GM20000 (cell line): ENCODE measurements at regions not wholly inside any gene's neighbourhood (a gene's known extent, or its start where the extent isn't known, plus 50 kb on each side); places are given as distances from the start of the nearest gene placed in this dataset.

ENCODE experiments used
- DNase-seq: peaks from one replicate; pipeline ENCODE4 v3.0.0; 2012; ENCODE audit warnings: low spot score
- TF ChIP-seq, protein P1 (sequence below): IDR thresholded peaks from 2 replicates; pipeline ENCODE4 v1.5.1; 2012; ENCODE audit warnings: mild to moderate bottlenecking, control low read depth; ENCODE audit errors: extremely low read depth, missing control alignments

DNA sequence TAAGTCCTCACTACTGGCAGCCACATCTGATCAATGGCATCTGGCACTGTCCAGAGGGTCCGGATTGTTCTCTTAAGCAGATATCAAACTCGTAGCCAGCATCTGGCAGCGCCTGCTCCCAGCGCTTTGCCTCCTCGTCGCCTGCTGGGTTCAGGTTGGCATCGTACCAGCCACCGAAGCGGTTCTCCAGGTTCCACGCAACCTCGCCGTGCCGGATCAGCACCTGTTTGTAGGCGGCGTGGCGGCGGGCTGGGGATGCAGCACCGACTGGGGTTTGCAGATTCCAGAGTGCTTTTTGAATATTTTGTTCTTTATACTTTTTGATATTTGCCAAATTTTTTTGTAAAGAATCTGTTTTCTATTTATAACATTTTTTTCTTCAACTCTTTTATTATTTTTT lies 111.6 kb downstream of the NR2F2 start:
- DNase-seq, result no peak
- TF ChIP-seq, protein P1, sequence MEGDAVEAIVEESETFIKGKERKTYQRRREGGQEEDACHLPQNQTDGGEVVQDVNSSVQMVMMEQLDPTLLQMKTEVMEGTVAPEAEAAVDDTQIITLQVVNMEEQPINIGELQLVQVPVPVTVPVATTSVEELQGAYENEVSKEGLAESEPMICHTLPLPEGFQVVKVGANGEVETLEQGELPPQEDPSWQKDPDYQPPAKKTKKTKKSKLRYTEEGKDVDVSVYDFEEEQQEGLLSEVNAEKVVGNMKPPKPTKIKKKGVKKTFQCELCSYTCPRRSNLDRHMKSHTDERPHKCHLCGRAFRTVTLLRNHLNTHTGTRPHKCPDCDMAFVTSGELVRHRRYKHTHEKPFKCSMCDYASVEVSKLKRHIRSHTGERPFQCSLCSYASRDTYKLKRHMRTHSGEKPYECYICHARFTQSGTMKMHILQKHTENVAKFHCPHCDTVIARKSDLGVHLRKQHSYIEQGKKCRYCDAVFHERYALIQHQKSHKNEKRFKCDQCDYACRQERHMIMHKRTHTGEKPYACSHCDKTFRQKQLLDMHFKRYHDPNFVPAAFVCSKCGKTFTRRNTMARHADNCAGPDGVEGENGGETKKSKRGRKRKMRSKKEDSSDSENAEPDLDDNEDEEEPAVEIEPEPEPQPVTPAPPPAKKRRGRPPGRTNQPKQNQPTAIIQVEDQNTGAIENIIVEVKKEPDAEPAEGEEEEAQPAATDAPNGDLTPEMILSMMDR, result no peak

DNA sequence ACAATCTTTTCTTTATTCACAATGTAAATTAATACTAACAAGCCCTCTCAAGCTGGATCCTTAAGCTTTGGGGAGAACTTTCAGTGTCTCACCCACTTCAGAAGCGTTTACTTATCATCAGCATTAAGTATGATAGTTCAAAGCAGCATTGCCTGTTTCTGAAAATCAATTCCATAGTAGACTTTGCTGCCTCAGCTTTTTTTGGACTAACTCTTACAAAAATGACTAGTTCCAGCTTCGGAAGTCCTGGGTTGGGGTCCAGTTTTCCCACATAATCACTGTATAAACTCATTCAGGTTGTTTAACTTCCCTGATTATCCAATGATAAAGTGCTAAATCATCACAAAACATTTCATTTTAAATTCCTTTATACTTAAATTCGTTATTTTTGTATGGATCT lies 114.4 kb downstream of the NR2F2 start:
- TF ChIP-seq, protein P1, result no peak
- DNase-seq, result no peak

DNA sequence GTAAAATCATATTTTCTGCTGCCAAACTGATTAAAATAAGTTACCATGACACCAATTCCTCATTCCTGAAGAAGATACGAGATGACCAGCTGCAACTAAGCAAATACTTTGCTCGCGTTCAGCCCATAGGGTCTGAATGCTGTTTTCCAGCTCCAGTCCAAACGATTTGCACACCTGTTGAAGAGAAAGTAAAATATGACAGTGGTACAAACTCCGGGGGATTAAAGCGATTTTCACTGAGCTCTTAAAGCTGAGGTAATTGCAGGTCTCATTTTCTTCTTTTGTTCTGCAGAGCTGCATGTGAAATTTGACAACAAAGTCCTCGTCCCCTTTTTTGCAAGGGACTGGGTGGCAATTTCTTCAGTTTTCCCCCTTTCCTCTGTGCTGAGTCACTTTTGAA lies 118.4 kb downstream of the NR2F2 start:
- TF ChIP-seq, protein P1, result no peak
- DNase-seq, result no peak

DNA sequence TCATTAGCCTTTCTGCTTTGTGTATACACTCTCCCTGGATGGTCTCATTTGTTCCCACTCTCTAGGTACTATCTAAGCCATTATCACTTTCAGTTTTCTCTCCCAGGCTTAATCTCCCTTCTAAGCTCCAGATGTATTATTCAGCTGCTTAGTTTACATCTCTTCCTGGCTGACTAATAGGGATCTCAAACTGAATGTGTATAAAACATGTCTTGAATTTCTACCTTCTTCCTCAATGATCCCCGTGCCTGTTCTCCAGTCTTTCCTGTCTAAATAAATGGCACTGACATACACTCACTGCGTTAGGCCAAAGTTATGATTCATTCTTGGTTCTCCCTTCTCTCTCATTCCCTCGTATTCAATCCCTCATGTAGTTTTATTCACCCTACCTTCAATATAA lies 127.3 kb downstream of the NR2F2 start:
- TF ChIP-seq, protein P1, result no peak
- no peak for DNase-seq

DNA sequence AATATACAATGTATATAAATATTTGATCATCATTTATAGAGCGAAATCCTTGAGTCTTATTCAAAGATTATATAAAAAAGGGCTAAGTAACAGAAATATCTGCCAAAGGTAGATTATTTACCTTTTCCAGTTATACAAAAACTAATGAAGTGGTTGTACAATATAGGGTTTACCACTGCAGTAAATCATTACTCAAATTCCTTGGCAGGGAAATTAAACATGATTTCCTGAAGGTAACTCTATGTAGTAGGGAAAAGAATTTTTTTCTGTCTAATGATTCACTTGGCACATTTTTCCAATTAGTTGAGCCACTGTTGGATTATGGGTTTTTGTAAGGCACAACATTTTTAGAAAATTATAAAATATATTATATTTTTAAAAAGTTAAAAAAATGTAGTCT lies 129.6 kb downstream of the NR2F2 start:
- DNase-seq, result no peak
- TF ChIP-seq, protein P1, result no peak

DNA sequence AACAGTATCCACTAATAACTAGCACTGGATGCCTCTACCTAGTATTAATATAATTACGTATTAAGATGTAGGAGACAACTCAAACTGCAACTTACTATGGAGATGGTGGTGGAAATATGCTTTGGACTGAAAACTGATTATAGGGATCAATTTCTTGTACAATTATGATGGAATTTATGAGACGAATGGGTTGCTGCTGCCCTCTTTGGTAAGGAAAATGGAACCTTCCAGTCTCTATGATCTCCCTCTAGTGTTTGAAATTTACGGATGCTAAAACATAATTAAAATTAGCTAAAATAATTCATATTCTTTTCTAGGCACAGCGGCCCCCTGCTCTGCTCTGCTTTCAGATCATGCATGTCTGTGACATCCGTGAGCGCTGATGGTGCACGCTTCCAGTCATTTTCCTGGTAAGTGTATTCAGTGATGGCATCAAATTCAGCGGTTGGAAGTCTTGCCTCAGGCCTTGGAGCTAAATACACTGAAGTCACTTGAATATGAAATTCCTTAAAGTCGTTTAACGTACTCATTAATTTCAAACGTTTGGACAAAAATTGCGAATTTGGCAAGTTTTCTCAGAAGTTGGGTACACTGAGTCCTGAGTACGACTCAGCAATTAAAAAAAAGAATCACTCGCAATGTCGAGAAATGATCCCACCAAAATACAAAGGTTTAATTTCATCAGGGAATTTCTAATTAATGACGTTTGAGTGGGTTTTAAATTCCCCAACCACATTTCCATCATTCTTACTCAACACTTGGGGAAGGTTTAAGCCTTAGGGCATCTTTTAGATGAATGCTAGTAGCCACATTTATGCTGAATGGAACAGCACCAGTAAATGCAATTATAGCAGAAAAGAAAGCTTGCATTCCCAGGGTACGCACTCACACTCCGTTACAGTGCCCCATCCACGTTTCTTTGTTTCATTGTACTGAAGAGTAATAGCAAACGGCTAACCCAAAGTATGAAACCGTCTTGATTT lies 132.6 kb downstream of the NR2F2 start:
- TF ChIP-seq, protein P1, result no peak
- no peak for DNase-seq

DNA sequence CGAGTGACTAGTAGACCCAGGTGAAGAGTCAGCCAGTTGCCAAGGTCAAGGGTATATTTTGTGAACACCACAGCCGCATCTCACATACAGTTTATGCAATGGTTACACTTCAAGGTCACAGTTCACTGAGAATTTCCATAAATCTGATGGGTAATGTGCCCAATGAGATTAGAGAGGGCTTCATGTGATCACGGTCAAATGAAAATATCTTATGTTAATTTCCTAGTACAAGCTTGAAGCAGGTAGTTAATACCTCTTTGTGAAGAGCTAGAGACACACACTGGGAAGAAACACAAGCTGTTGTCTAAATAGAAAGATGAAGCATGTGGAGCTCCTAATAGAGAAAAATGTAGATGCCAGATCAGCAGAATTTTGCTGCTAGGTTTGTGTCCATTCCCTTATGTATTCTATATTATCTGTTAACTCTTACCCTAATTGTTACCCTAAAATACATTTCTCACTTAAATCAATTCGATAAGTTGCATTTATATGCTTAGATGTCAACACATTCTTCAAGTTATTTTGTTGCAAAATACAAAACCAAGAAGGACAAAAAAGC lies 136.0 kb downstream of the NR2F2 start:
- TF ChIP-seq, protein P1, result no peak
- no peak for DNase-seq
